Fibroblast of pulmonary artery (primary cell): ENCODE measurements at regions not wholly inside any gene's neighbourhood (a gene's known extent, or its start where the extent isn't known, plus 50 kb on each side); places are given as distances from the start of the nearest gene placed in this dataset.

Source experiments
- DNase-seq: peaks from one replicate; pipeline ENCODE4 v3.0.0-alpha.2; 2010; ENCODE audit warnings: low read depth
- H3K4me3 ChIP-seq: replicated peaks from 2 replicates; pipeline ENCODE4 v1.5.1; 2011; ENCODE audit warnings: low read depth, mild to moderate bottlenecking, control low read depth, low read length, moderate library complexity
- CTCF ChIP-seq: IDR thresholded peaks from 2 replicates; pipeline ENCODE4 v1.5.1; 2011; ENCODE audit warnings: mild to moderate bottlenecking, control low read depth, low read length, inconsistent platforms; ENCODE audit errors: missing control alignments

- TF ChIP-seq CTCF = no peak
- DNase-seq = no peak
- no peak overlapping the region for H3K4me3 ChIP-seq
Measured at GRCh38 chr1:55326496-55327243, 111.5 kb upstream of the USP24 start.

- no peak for TF ChIP-seq CTCF
- H3K4me3 ChIP-seq = no peak overlapping the region
- DNase-seq = no peak
Measured at GRCh38 chr1:55323760-55324159, 108.6 kb upstream of the USP24 start.

- no peak for TF ChIP-seq CTCF
- no peak for DNase-seq
- no peak overlapping the region for H3K4me3 ChIP-seq
Measured at GRCh38 chr1:55322842-55323241, 107.7 kb upstream of the USP24 start.

GRCh38 chr1:55321942-55322341, 106.8 kb upstream of the USP24 start:
- no peak for DNase-seq
- no peak for TF ChIP-seq CTCF

GRCh38 chr1:55320891-55321290, 105.7 kb upstream of the USP24 start:
- no peak for DNase-seq
- no peak overlapping the region for H3K4me3 ChIP-seq
- no peak for TF ChIP-seq CTCF

More at GRCh38 chr1:55321942-55322341, 106.8 kb upstream of the USP24 start:
- no peak overlapping the region for H3K4me3 ChIP-seq

GRCh38 chr1:55318116-55318817, 103.1 kb upstream of the USP24 start:
- TF ChIP-seq CTCF = no peak
- H3K4me3 ChIP-seq = no peak overlapping the region
- no peak for DNase-seq
